Transverse colon (tissue), 4 donors: ENCODE measurements at regions not wholly inside any gene's neighbourhood (a gene's known extent, or its start where the extent isn't known, plus 50 kb on each side); places are given as distances from the start of the nearest gene placed in this dataset.
"Not testable (repeated sequence)": the region's sequence is repeated elsewhere in the genome, so short reads cannot be mapped to it uniquely, and the experiment has no call there.

Experiments
- DNase-seq: peaks from one replicate; pipeline ENCODE4 v3.0.0-alpha.2; 2019
- H3K27ac ChIP-seq, 4 donors: fragments of 200-600 bp; sonication (generic); 2 replicates each; pipeline ENCODE4 v1.5.1; 2016 to 2018; ENCODE audit warnings: inconsistent platforms in 4 of 4
- H3K27me3 ChIP-seq: fragments of 200-600 bp; sonication (generic); 2 replicates; pipeline ENCODE4 v1.5.1; 2017; ENCODE audit warnings: inconsistent platforms
- H3K36me3 ChIP-seq, 4 donors: fragments of 200-600 bp; sonication (generic); 2 replicates each; pipeline ENCODE4 v1.5.1; 2017 to 2019; ENCODE audit warnings: inconsistent platforms in 4 of 4
- H3K4me1 ChIP-seq, 4 donors: fragments of 200-600 bp; sonication (generic); 2 replicates each; pipeline ENCODE4 v1.5.1; 2017 to 2020; ENCODE audit warnings: inconsistent platforms in 4 of 4
- H3K4me3 ChIP-seq, 4 donors: fragments of 200-600 bp; sonication (generic); 1 replicate in 1 of 4; 2 replicates in 3 of 4; pipeline versions ENCODE4 v1.5.1 to v1.6.1; 2017 to 2019; ENCODE audit warnings: inconsistent platforms in 4 of 4
- H3K9me3 ChIP-seq, 2 donors: fragments of 200-600 bp; sonication (generic); 2 replicates each; pipeline ENCODE4 v1.5.1; 2017 to 2019; ENCODE audit warnings: inconsistent platforms in 2 of 2
- EP300 ChIP-seq: sonication (generic); formaldehyde crosslinking; IDR thresholded peaks from one replicate; pipeline ENCODE4 v1.6.1; 2017; ENCODE audit warnings: antibody characterized with exemption, low read depth
- POLR2A ChIP-seq: fragments of 450-650 bp; IDR thresholded peaks from one replicate; pipeline ENCODE4 v1.6.1; 2016; ENCODE audit warnings: antibody characterized with exemption, mild to moderate bottlenecking, moderate library complexity
- POLR2AphosphoS5 ChIP-seq, 3 donors: sonication (generic); formaldehyde crosslinking; IDR thresholded peaks; one replicate each; pipeline ENCODE4 v1.6.1; 2016; ENCODE audit warnings: antibody characterized with exemption in 3 of 3
- whole genome bisulfite sequencing, 2 donors: methylation state at CpG; one replicate each; pipeline ENCODE4 v1.1.5; 2018; ENCODE audit warnings: low coverage in 1 of 2; 5-methylcytosine and 5-hydroxymethylcytosine counted together
- in situ Hi-C, 4 donors: fragments of 200-750 bp; cut with MboI; loops; one replicate each; pipeline versions ENCODE4 v1.15.0 to v1.15.1; 2017; ENCODE audit warnings: low sequenced_read_pairs in 3 of 4, low pct_ligation_motif_present in 1 of 4, low pct_unique_long_range_greater_than_20kb in 1 of 4
- intact Hi-C: fragments of 100-400 bp; cut with DNase I; formaldehyde crosslinking; loops from one replicate; pipeline ENCODE4 v1.15.1; 2023; ENCODE audit warnings: low total_unique reads
- TF ChIP-seq, protein P1 (sequence below), 5 experiments: fragments of 200-600 bp in 3 of 5; fragments of 450-650 bp in 2 of 5; sonication (generic) in 3 of 5; IDR thresholded peaks; 1 replicate in 2 of 5; 2 replicates in 3 of 5; pipeline ENCODE4 v1.5.1; 2016 to 2017; ENCODE audit warnings: antibody characterized with exemption in 5 of 5, inconsistent platforms in 3 of 5, mild to moderate bottlenecking in 2 of 5, moderate library complexity in 1 of 5

- DNase-seq, result no peak
- Histone ChIP-seq H3K4me3 (no peak overlapping the region), H3K36me3 (no peaks in the 10 kb centered on the region), H3K27me3 (no peaks in the 10 kb centered on the region), H3K9me3 (peaks cover 0 to 4% of the 10 kb centered on the region in 2 donors), H3K27ac (no peak overlapping the region), H3K4me1 (no peaks in the 10 kb centered on the region)
- in situ Hi-C loops (no loop called here), intact Hi-C loops (no loop called here)
- TF ChIP-seq POLR2AphosphoS5 (IDR thresholded peaks at IDR 0.05) (no peak), POLR2A (no peak), EP300 (no peak)
- TF ChIP-seq, protein P1, sequence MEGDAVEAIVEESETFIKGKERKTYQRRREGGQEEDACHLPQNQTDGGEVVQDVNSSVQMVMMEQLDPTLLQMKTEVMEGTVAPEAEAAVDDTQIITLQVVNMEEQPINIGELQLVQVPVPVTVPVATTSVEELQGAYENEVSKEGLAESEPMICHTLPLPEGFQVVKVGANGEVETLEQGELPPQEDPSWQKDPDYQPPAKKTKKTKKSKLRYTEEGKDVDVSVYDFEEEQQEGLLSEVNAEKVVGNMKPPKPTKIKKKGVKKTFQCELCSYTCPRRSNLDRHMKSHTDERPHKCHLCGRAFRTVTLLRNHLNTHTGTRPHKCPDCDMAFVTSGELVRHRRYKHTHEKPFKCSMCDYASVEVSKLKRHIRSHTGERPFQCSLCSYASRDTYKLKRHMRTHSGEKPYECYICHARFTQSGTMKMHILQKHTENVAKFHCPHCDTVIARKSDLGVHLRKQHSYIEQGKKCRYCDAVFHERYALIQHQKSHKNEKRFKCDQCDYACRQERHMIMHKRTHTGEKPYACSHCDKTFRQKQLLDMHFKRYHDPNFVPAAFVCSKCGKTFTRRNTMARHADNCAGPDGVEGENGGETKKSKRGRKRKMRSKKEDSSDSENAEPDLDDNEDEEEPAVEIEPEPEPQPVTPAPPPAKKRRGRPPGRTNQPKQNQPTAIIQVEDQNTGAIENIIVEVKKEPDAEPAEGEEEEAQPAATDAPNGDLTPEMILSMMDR (IDR thresholded peaks at IDR 0.05), result no peak
- 84 to 85% methylated on average over 10 to 12 of the region's 12 CpGs for WGBS, 2 donors
Measured at GRCh38 chr19:28614634-28615545, 598.1 kb downstream of the UQCRFS1 start.

DNA sequence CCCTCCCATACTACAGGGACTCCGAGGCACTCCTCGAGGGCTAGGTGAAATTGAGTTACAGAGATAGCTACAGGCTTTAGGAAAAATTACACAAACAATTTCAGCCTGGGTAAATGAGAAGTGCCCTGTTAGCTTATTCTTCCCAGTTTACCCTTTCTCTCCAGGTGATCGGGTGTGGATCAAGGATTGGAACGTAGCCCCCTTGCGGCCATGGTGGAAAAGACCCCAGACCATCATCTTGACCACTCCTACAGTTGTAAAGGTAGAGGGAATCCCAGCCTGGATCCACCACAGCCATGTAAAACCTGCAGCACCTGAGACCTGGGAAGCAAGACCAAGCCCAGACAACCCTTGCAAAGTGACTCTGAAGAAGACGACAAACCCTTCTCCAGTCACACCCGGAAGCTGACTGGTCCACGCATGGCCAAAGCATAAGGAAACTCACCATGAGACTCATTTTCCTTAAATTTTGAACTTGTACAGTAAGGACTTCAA, 600.6 kb downstream of the UQCRFS1 start:
- WGBS, 2 donors, result 90 to 91% methylated on average over 2 to 8 of the region's 8 CpGs
- no peak for DNase-seq
- in situ Hi-C loops, result no loop called here
- Histone ChIP-seq H3K27ac (no peak overlapping the region), H3K27me3 (no peaks in the 10 kb centered on the region), H3K9me3 (peaks cover 0 to 4% of the 10 kb centered on the region in 2 donors), H3K4me3 (no peak overlapping the region), H3K4me1 (no peaks in the 10 kb centered on the region), H3K36me3 (no peaks in the 10 kb centered on the region)
- intact Hi-C loops, result no loop called here
- TF ChIP-seq POLR2A, result no peak
- no peak for TF ChIP-seq POLR2AphosphoS5 (IDR thresholded peaks at IDR 0.05)
- TF ChIP-seq, protein P1 (IDR thresholded peaks at IDR 0.05), result no peak
- TF ChIP-seq EP300, result no peak

- H3K4me3 ChIP-seq, in situ Hi-C loops, H3K9me3 ChIP-seq, H3K36me3 ChIP-seq, H3K4me1 ChIP-seq, intact Hi-C loops, H3K27me3 ChIP-seq, H3K27ac ChIP-seq, DNase-seq: not testable (repeated sequence)
- WGBS, 2 donors, result 60 to 81% methylated on average over 1 to 8 of the region's 8 CpGs
Measured at GRCh38 chr19:28611227-28611914, 601.6 kb downstream of the UQCRFS1 start.

DNA sequence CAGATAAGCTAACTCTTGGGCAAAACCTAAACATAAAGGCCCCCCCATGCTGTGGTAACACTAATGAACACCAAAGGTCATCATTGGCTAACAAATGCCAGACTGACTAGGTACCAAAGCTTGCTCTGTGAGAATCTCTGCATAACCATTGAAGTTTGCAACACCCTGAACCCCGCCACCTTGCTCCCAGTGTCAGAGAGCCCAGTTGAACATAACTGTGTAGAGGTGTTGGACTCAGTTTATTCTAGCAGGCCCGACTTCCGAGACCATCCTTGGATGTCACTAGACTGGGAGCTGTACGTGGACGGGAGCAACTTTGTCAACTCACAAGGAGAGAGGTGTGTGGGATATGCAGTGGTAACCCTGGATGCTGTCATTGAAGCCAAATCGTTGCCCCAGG, 602.2 kb downstream of the UQCRFS1 start:
- Histone ChIP-seq H3K27me3 (no peaks in the 10 kb centered on the region), H3K36me3 (no peaks in the 10 kb centered on the region), H3K9me3 (peaks cover 4 to 5% of the 10 kb centered on the region in 2 donors), H3K27ac (no peak overlapping the region), H3K4me3 (no peak overlapping the region), H3K4me1 (no peaks in the 10 kb centered on the region)
- no peak for TF ChIP-seq EP300
- TF ChIP-seq, protein P1 (IDR thresholded peaks at IDR 0.05), result no peak
- no peak for TF ChIP-seq POLR2AphosphoS5 (IDR thresholded peaks at IDR 0.05)
- TF ChIP-seq POLR2A, result no peak
- no peak for DNase-seq
- 85 to 90% methylated on average over 2 to 6 of the region's 6 CpGs for WGBS, 2 donors
- intact Hi-C loops, result no loop called here
- in situ Hi-C loops, result no loop called here
